Chondrocyte (in vitro differentiated cells): ENCODE measurements at regions not wholly inside any gene's neighbourhood (a gene's known extent, or its start where the extent isn't known, plus 50 kb on each side); places are given as distances from the start of the nearest gene placed in this dataset.

Experiments used
- DNase-seq: peaks from one replicate; pipeline ENCODE4 v3.0.0; 2021; ENCODE audit warnings: mixed read lengths, low spot score
- H3K27ac Mint-ChIP-seq: one replicate; pipeline ENCODE4 v1.8.0; 2021; ENCODE audit warnings: mild to moderate bottlenecking, moderate library complexity, mixed read lengths; ENCODE audit not compliant: unreplicated experiment
- H3K27me3 Mint-ChIP-seq: 2 replicates; pipeline ENCODE4 v1.8.0; 2021; ENCODE audit warnings: low read depth, mixed read lengths
- H3K36me3 Mint-ChIP-seq: 2 replicates; pipeline ENCODE4 v1.8.0; 2021; ENCODE audit warnings: low read depth, mixed read lengths
- H3K4me1 Mint-ChIP-seq: 2 replicates; pipeline ENCODE4 v1.8.0; 2021; ENCODE audit warnings: low read depth, mild to moderate bottlenecking, mixed read lengths
- H3K4me3 Mint-ChIP-seq: one replicate; pipeline ENCODE4 v1.8.0; 2021; ENCODE audit warnings: mild to moderate bottlenecking, moderate library complexity, mixed read lengths; ENCODE audit not compliant: unreplicated experiment
- H3K9me3 Mint-ChIP-seq: 2 replicates; pipeline ENCODE4 v1.8.0; 2021; ENCODE audit warnings: low read depth, mixed read lengths
- TF ChIP-seq, protein P1 (sequence below): fragments of 200-600 bp; sonication (generic); IDR thresholded peaks from 2 replicates; pipeline ENCODE4 v1.5.0; 2021; ENCODE audit warnings: antibody characterized with exemption, mild to moderate bottlenecking, moderate library complexity

- Mint-ChIP-seq H3K27me3 (no peaks in the 10 kb centered on the region), H3K4me1 (peaks cover 41% of the 10 kb centered on the region), H3K9me3 (no peaks in the 10 kb centered on the region), H3K27ac (peak overlapping the region; percentile 98), H3K36me3 (peaks cover 2% of the 10 kb centered on the region), H3K4me3 (no peak overlapping the region)
- DNase-seq: no peak
- TF ChIP-seq, protein P1, sequence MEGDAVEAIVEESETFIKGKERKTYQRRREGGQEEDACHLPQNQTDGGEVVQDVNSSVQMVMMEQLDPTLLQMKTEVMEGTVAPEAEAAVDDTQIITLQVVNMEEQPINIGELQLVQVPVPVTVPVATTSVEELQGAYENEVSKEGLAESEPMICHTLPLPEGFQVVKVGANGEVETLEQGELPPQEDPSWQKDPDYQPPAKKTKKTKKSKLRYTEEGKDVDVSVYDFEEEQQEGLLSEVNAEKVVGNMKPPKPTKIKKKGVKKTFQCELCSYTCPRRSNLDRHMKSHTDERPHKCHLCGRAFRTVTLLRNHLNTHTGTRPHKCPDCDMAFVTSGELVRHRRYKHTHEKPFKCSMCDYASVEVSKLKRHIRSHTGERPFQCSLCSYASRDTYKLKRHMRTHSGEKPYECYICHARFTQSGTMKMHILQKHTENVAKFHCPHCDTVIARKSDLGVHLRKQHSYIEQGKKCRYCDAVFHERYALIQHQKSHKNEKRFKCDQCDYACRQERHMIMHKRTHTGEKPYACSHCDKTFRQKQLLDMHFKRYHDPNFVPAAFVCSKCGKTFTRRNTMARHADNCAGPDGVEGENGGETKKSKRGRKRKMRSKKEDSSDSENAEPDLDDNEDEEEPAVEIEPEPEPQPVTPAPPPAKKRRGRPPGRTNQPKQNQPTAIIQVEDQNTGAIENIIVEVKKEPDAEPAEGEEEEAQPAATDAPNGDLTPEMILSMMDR: no peak
These were observed 138.8 kb upstream of the ID2 start for GRCh38 chr2:8543060-8543382.

DNA sequence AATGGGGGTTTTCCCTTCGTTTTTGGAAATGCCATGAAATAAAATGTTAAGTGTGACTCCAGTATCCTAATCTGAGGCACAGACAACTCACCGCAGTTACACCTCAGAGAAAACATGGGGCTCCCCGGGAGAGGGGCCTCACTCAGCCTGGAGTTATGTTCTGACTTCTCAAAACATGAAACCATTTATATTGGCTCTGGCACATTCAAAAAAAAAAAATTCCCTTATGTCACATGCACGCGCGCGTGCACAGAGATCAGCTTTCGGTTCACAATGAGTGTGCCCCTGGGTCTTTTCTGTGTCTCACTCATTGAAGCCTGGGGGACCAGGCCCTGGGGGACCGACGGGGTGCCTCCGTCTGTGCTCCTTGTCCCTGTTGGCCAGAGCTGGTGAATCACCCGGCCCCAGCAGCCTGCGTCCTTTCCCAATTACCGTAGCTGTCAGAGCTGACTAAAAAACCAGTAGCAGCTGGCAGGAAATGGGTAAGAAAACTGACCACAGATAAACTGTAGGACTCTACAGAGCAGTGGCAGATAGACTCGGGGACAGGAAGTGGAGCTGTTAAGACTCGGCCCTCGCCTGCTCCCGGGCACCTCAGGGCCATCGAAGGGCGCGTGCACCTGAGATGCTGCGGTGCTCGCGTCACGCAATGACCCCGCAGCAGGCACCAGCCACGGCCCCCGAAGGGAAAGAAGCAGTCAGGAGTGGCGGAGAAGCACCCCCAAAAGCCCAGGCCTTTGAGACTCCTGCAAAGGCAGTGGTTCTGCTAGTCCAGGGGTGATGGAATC, 138.3 kb upstream of the ID2 start:
- H3K4me1 Mint-ChIP-seq: peaks cover 41% of the 10 kb centered on the region

DNA sequence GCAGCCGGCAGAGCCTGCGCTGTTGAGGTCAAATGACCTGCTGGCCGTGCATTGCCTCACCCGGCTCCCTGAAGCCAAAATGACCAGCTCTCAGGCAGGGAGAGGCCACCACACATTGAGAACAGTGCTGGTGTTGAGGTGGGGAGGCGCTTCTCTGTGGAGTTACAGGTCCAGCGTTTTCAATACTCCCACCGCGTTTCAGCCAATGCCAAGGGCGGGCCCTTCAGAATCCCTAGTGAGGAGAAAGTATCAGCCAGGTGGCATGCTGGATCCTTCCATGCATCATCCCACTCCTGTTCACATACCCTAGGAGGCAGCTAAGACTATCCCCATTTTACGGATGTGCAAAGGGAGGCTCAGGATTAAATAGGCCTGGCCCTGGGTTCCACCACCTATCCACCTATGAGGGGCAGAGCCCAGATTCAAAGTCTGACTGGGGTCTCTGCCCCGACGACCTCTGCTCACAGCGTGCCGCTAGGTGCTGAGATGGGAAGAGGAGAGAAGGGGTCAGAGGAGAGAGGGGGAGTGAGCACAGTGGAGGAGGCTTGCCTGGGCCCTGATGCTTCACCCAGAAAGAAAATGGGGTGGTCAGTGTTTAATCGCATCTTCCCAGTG, 137.6 kb upstream of the ID2 start:
- H3K36me3 Mint-ChIP-seq: peaks cover 2% of the 10 kb centered on the region
- TF ChIP-seq, protein P1: no peak
- H3K9me3 Mint-ChIP-seq: no peaks in the 10 kb centered on the region
- peaks cover 40% of the 10 kb centered on the region for H3K4me1 Mint-ChIP-seq
- peak overlapping the region; percentile 98 for H3K27ac Mint-ChIP-seq
- H3K27me3 Mint-ChIP-seq: no peaks in the 10 kb centered on the region
- DNase-seq: no peak
- no peak overlapping the region for H3K4me3 Mint-ChIP-seq

More for the DNA sequence above, 138.3 kb upstream of the ID2 start:
- DNase-seq: no peak
- Mint-ChIP-seq H3K36me3 (peaks cover 2% of the 10 kb centered on the region), H3K9me3 (no peaks in the 10 kb centered on the region), H3K27me3 (no peaks in the 10 kb centered on the region), H3K4me3 (peak overlapping the region; percentile 62), H3K27ac (peak overlapping the region; percentile 98)
- TF ChIP-seq, protein P1: no peak

DNA sequence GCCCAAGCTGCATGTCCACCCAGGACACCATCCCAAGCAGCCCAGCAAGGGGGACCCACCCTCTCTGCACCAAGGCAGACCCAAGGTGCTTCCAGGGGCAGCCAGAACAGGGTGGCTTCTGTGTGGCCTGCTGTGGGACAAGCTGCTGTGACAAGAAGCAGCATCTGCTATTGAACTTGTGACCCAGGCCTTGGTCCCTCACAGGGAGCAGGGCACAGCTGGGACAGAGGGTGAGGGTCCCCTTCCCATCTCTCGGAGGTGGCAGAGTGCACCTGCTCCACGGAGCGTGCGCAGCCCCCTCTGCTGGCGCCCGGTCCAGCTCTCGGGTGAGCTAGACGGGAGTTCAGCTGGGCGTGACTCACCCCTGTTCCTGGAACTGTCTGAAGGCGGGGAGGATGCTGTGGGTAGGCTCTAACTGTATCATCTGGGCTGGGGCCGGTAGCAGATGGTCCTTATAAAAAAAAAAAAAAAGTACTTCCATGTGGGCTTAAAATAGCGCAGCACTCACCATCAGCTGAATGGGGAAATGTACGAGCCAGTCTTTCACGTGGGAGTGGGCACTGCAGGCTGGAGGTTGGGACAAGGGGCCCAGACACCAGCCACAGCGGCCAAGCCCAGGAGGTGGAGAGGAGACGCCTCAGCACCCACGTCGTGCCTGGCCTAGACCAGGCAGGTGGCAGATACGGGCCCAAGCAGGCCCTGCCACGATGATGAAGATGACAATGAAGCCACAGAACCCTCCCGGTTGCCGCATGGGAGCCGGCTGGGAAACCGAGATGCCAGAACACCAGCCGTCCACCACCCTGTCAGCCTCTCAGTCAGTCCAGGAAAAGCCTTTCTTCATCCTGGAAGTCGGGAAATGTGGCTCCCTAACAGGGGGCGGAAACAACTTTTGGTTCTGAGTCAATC, 136.8 kb upstream of the ID2 start:
- Mint-ChIP-seq H3K9me3 (no peaks in the 10 kb centered on the region), H3K27ac (peak overlapping the region; percentile 36), H3K4me1 (peaks cover 32% of the 10 kb centered on the region), H3K36me3 (peaks cover 2% of the 10 kb centered on the region), H3K27me3 (no peaks in the 10 kb centered on the region), H3K4me3 (no peak overlapping the region)
- TF ChIP-seq, protein P1: peak; percentile 67
- DNase-seq: no peak
